Duodenal mucosa (tissue), 2 donors: ENCODE measurements at regions not wholly inside any gene's neighbourhood (a gene's known extent, or its start where the extent isn't known, plus 50 kb on each side); places are given as distances from the start of the nearest gene placed in this dataset.

Experiments used
- H3K27ac ChIP-seq: one replicate; pipeline ENCODE4 v1.7.0; 2013; ENCODE audit warnings: low read depth, low read length
- H3K27me3 ChIP-seq, 2 donors: one replicate each; pipeline ENCODE4 v1.7.0; 2013; ENCODE audit warnings: low read length in 2 of 2, control low read depth in 1 of 2; ENCODE audit not compliant: insufficient read depth in 2 of 2, control insufficient read depth in 1 of 2
- H3K36me3 ChIP-seq, 2 donors: one replicate each; pipeline ENCODE4 v1.7.0; 2013; ENCODE audit warnings: low read length in 2 of 2, control low read depth in 1 of 2; ENCODE audit not compliant: insufficient read depth in 2 of 2, control insufficient read depth in 1 of 2
- H3K4me1 ChIP-seq, 2 donors: one replicate each; pipeline ENCODE4 v1.7.0; 2013; ENCODE audit warnings: low read length in 2 of 2, control low read depth in 1 of 2; ENCODE audit not compliant: insufficient read depth in 2 of 2, control insufficient read depth in 1 of 2
- H3K4me3 ChIP-seq, 2 donors: one replicate each; pipeline ENCODE4 v1.7.0; 2013; ENCODE audit warnings: low read length in 2 of 2, low read depth in 1 of 2
- H3K9ac ChIP-seq, 2 donors: one replicate each; pipeline ENCODE4 v1.7.0; 2013; ENCODE audit warnings: low read length in 2 of 2, low read depth in 1 of 2
- H3K9me3 ChIP-seq, 2 donors: one replicate each; pipeline ENCODE4 v1.7.0; 2013; ENCODE audit warnings: low read length in 2 of 2, control low read depth in 1 of 2; ENCODE audit not compliant: control insufficient read depth in 1 of 2

- H3K9me3 ChIP-seq = peaks cover 5 to 7% of the 10 kb centered on the region in 2 donors
- H3K9ac ChIP-seq = no peak overlapping the region
- no peak overlapping the region for H3K4me3 ChIP-seq
- no peaks in the 10 kb centered on the region for H3K27me3 ChIP-seq
- no peaks in the 10 kb centered on the region for H3K4me1 ChIP-seq
- H3K36me3 ChIP-seq = no peaks in the 10 kb centered on the region
- no peak overlapping the region for H3K27ac ChIP-seq
Observed at GRCh38 chr13:103812558-103812957, 746.3 kb upstream of the SLC10A2 start.

DNA sequence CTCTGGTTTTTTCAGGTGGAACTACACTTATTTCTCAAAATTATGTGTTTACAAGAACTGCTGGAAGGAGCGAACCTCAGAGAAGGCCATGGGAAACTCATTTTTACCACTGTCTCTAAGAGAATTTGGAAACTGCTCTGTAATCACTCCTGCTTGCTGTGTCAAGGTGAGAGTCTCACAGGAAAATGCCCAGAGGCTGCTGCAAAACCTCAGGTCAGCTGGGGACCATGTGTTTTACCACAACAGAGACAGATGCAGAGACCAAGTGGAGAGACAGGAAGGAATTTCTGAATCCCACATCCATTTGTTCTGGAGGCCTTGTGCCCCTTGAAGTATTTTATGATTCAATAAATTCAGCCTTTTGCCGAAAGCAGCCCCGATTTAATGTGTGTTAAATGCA is 743.8 kb upstream of the SLC10A2 start:
- Histone ChIP-seq H3K4me3 (no peak overlapping the region), H3K27ac (no peak overlapping the region), H3K27me3 (no peaks in the 10 kb centered on the region), H3K9ac (no peak overlapping the region), H3K9me3 (peaks cover 5 to 7% of the 10 kb centered on the region in 2 donors), H3K36me3 (no peaks in the 10 kb centered on the region), H3K4me1 (no peaks in the 10 kb centered on the region)

DNA sequence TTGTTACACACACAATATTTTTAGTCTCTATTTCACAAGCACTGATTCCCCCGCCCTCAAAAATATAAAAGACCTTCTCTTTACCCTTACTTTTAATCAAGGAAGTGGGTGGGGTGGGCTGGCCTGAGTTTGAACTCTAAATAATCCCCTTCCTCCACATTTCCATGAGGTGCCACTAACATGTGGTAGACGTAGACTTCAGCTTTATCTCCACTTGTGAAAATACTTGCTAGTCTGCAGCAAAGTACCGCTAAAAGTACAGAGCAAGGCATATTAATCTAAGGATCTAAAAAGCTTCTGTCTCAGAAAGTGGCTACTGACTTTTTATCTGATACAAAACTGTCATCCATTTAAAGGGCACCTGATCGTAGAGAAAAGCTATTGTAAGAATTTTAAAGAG is 739.6 kb upstream of the SLC10A2 start:
- Histone ChIP-seq H3K4me1 (no peaks in the 10 kb centered on the region), H3K9ac (no peak overlapping the region), H3K27me3 (no peaks in the 10 kb centered on the region), H3K27ac (no peak overlapping the region), H3K36me3 (no peaks in the 10 kb centered on the region), H3K9me3 (no peaks in the 10 kb centered on the region), H3K4me3 (no peak overlapping the region)

GRCh38 chr13:103803349-103803748 is 737.1 kb upstream of the SLC10A2 start:
- no peak overlapping the region for H3K27ac ChIP-seq
- H3K9ac ChIP-seq = no peak overlapping the region
- H3K27me3 ChIP-seq = no peaks in the 10 kb centered on the region

GRCh38 chr13:103799028-103799427 is 732.8 kb upstream of the SLC10A2 start:
- no peak overlapping the region for H3K4me3 ChIP-seq
- H3K4me1 ChIP-seq = no peaks in the 10 kb centered on the region
- H3K36me3 ChIP-seq = no peaks in the 10 kb centered on the region
- no peaks in the 10 kb centered on the region for H3K9me3 ChIP-seq
- H3K27ac ChIP-seq = no peak overlapping the region
- H3K27me3 ChIP-seq = no peaks in the 10 kb centered on the region
- H3K9ac ChIP-seq = no peak overlapping the region

More at GRCh38 chr13:103803349-103803748, 737.1 kb upstream of the SLC10A2 start:
- H3K4me1 ChIP-seq = no peaks in the 10 kb centered on the region
- H3K36me3 ChIP-seq = no peaks in the 10 kb centered on the region
- no peak overlapping the region for H3K4me3 ChIP-seq
- H3K9me3 ChIP-seq = no peaks in the 10 kb centered on the region

- Histone ChIP-seq H3K9me3 (peaks cover 0 to 2% of the 10 kb centered on the region in 2 donors), H3K36me3 (no peaks in the 10 kb centered on the region), H3K4me1 (no peaks in the 10 kb centered on the region), H3K27ac (no peak overlapping the region), H3K4me3 (no peak overlapping the region), H3K27me3 (no peaks in the 10 kb centered on the region), H3K9ac (no peak overlapping the region)
Observed at GRCh38 chr13:103795892-103796478, 729.8 kb upstream of the SLC10A2 start.

DNA sequence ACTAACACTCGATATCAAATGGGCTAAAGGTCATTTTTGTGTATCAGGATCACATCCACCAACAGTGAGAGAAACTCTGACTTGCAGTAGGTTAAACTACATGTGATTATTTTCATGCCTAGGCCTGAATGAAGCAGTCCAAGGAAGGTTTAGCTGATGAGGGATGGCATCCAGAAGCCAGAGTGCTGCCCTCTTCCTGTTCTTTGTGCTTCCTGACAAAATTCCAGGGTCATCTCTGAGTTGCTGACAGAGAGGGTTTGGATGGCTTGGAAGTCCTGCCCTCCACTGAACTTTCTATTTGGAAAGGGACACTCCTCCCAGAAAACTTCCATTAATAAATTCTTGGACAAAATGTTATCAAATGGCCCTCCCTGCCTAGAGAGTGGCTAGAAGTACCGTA is 728.3 kb upstream of the SLC10A2 start:
- no peak overlapping the region for H3K4me3 ChIP-seq
- H3K9me3 ChIP-seq = peaks cover 0 to 2% of the 10 kb centered on the region in 2 donors
- no peaks in the 10 kb centered on the region for H3K36me3 ChIP-seq
- no peaks in the 10 kb centered on the region for H3K27me3 ChIP-seq
- H3K9ac ChIP-seq = no peak overlapping the region
- H3K27ac ChIP-seq = no peak overlapping the region
- H3K4me1 ChIP-seq = no peaks in the 10 kb centered on the region

- H3K4me1 ChIP-seq = no peaks in the 10 kb centered on the region
- H3K9ac ChIP-seq = no peak overlapping the region
- no peaks in the 10 kb centered on the region for H3K36me3 ChIP-seq
- peaks cover 0 to 2% of the 10 kb centered on the region in 2 donors for H3K9me3 ChIP-seq
- H3K4me3 ChIP-seq = no peak overlapping the region
- no peaks in the 10 kb centered on the region for H3K27me3 ChIP-seq
- H3K27ac ChIP-seq = no peak overlapping the region
Observed at GRCh38 chr13:103788061-103788652, 721.9 kb upstream of the SLC10A2 start.

DNA sequence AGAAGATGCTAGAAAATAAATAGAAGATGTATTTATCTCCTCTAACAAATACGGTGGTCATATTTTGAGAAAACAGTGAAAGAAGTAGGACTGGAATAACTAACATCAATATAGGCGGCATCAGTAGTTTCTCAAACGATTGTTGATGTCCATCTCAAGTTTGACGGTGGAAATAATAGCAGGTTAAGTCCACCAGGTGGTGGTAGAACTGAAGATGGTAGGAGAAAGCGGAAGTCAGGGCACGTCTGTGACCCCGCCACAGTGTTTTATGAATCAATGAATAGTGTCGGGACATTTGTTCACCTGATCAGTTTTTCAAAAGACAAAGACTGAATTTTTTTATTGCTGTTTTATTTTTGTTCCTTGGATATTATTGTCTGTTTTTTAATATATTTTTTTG is 706.4 kb upstream of the SLC10A2 start:
- H3K9me3 ChIP-seq = no peaks in the 10 kb centered on the region
- no peak overlapping the region for H3K4me3 ChIP-seq
- H3K4me1 ChIP-seq = no peaks in the 10 kb centered on the region
- no peak overlapping the region for H3K9ac ChIP-seq
- no peaks in the 10 kb centered on the region for H3K36me3 ChIP-seq
- H3K27me3 ChIP-seq = no peaks in the 10 kb centered on the region
- no peak overlapping the region for H3K27ac ChIP-seq

- no peaks in the 10 kb centered on the region for H3K27me3 ChIP-seq
- no peaks in the 10 kb centered on the region for H3K4me1 ChIP-seq
- H3K9me3 ChIP-seq = no peaks in the 10 kb centered on the region
- no peak overlapping the region for H3K9ac ChIP-seq
- H3K4me3 ChIP-seq = no peak overlapping the region
- no peak overlapping the region for H3K27ac ChIP-seq
- no peaks in the 10 kb centered on the region for H3K36me3 ChIP-seq
Observed at GRCh38 chr13:103762523-103762922, 696.3 kb upstream of the SLC10A2 start.
